GM19455 (cell line): ENCODE measurements at regions not wholly inside any gene's neighbourhood (a gene's known extent, or its start where the extent isn't known, plus 50 kb on each side); places are given as distances from the start of the nearest gene placed in this dataset.
"Not testable (repeated sequence)": the region's sequence is repeated elsewhere in the genome, so short reads cannot be mapped to it uniquely, and the experiment has no call there.

Experiments used
- ATAC-seq: cut with Tn5 transposase; IDR thresholded peaks from one replicate; pipeline ENCODE4 v1.9.1; 2021; ENCODE audit not compliant: unreplicated experiment

DNA sequence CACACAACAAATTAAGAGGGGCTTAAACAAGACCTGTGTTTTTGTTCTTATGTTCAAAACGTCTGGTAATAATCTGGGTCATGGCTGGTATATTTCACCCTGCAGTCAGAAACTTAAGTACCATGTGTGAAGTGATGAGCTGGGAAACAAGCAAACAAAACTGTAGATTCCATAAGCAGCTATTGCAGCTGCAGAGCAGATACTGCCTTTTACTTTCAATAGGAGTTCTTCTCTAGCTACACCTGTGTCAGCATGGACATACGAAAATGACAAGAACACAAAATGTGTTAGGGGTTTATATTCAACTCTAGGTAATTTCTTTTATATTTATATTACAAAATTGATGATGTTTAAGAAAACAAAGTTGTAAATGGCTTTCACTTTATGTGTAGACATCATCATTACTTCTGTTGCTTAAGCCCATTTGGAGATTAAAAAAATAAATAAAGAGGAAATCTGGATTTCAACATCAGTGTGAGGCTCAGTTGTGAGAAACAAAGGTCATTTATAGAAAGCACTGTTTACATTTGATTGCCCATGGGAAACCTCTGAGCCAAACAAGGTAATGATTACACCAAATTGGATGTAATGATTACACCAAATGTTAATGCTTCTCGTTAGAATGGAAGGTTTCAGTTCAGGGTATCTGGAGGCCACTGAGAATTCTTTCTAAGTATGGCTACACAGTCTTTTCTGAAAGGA lies 451.0 kb upstream of the SLC10A2 start:
- peak; percentile 66 for ATAC-seq

DNA sequence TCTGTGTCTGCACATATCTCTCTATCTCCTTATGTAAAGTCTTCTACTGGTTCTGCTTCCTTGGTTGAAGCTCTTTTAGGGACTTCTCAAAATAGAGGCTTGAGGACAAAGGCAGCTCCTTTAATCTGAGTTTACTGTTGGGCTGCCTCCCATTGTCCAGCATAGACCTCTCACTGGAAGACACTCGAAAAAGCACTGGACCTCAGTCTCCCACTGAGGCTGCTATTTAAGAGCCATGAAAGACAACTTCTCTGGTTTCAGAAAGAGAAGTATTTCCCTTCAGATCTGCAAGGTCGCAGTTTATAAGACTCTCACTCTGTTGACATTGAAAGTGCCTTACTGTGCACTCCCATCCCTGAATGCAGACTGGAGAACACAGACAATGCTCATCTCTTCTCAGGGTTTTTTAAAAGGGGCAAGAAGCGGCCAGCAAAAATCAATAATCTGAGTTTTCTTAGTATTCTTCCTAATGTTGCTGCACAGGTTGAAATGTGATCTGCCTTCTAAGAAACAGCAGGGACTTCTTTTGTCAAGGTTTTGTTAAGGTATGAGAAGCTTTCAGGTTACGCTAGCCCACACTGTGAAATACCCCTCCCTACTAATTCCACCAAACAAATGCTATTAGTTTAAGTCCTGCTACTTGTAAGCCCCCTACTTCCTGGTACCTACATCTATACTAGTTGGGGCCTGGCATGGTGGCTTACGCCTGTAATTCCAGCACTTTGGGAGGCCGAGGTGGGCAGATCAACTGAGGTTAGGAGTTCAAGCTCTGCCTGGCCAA lies 450.0 kb upstream of the SLC10A2 start:
- ATAC-seq = no peak

DNA sequence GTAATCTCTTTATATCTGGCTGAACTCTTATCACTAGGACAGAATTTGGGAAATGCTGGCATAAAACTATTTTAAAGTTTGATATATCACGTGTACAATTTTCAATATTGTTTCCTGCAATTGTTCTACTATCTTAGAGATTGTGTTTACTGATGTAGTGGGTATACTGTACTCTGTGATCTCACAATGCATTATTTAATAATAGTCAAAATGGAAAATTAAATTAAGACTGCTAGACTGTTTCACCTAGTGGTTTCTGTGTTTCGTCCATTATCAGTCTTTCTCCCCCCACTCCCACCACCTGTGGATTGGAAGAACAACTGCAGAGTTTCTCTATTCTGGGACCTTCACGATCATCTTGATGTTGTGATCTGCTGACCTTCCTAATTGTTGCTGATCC lies 449.2 kb upstream of the SLC10A2 start:
- ATAC-seq = no peak

DNA sequence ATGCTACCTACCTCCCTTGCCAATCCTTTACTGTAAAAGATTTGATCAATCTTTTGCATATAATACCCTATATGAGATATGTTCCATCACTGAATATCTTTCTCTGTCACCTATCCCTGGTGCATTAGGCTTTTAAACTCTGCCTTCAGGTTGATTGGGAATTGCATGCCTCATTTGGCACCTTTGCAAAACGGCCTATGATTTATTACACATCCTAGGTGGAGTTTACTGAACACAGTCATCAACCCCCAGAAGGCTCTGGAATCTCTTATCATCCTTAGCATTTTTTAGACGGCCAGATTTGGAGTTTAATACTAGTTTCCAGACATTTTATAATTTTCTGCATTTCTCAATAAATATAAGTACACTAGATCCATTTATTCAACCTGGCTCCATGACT lies 448.4 kb upstream of the SLC10A2 start:
- no peak for ATAC-seq

DNA sequence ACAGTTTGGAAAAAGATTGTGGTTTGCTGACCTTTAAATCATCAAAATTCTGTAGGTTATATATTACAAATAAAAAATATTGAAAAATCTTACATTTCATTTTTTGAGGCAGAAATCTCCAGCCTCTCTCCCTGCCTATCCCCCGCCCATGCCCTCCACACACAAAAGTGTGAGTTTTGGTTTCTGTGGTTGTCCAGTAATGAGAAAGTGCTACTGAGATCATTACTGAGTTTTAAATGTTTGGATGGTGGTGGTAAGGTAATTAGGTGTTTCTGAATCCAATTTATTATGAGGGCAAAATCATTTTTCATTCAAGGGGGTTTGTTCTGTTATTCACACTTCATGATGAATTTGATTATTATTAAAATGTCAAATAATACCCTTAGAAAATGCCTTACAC lies 448.0 kb upstream of the SLC10A2 start:
- no peak for ATAC-seq

DNA sequence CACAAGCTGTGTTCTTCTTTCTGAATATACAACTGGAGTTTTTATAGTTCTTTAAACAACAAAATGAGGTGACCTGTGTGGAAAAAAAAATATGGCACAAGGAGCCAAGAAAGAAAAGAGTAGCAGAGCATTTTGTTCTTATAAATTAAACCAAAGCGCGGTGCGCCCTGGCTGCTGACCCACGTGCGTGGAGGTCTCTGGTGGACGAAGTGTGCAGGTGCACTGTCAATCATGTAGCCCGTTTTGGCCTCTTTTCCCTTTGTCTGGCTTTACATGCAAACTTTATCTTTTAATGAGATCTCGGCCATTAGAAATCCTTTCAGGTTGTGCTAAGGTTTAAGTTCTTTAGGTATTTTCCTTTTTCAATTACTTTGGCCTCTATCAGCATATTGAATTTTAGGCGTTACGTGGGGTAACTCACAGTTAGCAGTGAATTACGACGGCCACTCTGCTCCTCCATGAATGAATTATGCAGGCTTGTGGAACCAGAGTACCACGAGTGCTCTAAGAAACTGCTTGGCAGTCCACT lies 443.9 kb upstream of the SLC10A2 start:
- no peak for ATAC-seq

DNA sequence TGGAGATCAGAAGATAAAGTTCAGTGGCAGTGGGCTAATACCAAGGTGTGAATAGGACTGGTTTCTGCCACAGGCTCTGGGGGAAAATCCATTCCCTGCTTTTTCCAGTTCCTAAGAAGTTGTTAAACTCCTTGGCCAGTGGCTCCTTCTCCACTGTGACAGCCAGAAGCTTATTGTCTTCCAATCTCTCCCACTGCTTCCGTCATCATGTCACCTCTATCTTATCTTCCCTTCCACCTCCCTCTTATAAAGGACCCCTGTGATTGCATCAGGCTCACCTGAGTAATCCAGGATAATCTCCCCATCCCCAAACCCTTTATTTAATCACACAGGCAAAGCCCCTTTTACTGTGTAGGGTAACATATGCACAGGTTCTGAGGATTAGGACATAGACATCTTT lies 431.2 kb upstream of the SLC10A2 start:
- no peak for ATAC-seq

DNA sequence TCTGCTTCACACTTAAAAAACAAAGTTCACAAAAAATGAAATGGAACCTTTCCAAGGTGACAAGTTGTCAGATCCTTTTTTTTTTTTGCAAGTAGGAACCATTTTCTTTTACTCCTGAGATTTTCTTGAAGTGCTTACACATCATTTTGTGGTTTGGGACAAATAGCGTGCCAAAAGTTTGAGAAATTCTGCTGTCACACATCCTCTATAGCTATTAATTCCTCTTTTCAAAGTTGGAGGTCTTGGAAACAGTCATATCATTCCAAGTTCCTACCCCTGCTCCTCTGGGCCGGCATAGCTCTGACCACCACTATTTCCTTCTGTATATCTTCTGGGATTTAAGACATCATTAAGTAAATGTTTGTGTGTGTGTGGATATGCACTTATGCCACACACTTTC lies 421.6 kb upstream of the SLC10A2 start:
- no peak for ATAC-seq

DNA sequence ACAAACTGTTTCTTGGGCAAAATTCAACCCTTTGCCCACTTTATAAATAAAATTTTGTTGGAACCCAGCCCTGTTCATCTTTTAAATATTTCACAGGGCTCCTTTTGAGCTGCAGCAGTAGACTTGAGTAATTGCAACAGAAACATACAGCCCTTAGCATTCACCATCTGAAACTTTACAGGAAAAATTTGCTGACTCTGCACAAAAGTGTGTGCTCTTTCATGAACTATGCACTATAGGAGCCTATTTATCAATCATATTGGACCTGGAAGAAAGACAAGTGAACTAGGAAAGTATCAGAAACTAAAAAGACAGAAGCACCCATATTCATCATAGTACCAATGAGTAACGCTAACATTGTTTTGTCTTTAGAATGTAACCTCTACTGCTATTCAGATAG lies 406.9 kb upstream of the SLC10A2 start:
- ATAC-seq = no peak

DNA sequence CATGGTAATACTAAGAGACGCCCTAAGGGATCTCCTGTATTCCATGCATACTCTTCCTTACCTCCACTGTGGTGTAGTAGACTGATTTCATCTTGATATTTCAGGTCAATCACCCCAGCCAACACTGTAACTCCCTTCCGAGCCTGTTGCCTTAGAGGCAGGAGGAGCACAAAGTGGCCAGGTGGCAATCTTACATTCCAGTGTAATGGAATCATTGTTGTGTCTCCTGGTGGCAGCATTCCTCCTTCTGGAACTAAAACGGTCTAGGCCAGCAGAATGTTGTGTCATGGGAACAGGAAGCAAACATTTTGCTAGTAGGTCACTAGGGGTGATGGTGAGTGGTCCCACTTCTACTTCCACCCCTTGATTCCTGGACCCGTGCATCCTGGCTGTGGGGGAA lies 405.7 kb upstream of the SLC10A2 start:
- no peak for ATAC-seq

DNA sequence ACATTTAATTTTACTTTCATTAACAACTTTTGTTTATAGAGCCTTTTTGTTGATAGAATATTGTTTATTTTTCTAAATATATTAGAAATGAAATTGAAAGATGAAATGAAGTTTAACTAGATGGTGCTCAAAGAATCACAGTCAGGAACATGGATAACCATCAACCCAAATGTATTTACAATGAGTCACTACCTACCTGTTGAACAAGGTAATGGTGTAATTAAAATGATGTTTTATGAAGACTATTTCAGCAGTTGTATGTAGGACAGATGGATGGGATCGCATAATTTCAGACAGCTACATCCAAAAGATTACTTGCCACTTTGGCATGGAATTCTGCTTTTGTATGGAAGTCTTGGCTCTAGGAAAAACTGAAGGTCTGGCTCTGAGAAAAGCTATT lies 403.6 kb upstream of the SLC10A2 start:
- ATAC-seq = no peak

DNA sequence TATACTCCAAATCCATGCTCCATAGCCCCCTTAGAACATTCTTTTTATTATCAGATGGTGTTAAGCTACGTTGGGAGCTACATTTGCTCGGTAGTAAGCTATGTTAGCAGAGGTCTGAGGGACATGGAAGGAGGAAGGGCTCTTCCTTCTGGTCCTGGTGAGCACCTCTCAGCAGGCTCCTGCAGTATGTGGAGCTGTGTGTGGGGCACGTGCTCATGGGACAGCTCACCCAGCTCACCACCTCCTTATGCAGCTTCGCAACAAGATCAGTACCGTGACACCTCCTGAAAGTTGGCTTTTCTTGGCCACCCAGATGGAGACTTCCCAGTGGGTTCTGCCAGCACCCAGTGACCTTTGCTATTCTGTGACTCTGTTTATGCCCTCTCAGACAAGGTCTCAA lies 400.5 kb upstream of the SLC10A2 start:
- no peak for ATAC-seq

DNA sequence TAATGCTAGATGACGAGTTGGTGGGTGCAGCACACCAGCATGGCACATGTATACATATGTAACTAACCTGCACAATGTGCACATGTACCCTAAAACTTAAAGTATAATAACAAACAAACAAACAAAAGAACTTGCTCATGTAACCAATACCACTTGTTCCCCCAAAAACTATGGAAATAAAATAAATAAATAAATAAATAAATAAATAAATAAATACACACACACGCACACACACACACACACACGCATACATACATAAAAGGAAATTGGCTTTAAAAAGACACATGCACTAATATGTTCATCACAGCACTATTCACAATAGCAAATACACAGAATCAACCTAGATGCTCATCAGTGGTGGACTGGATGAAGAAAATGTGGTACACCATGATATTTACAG lies 394.0 kb upstream of the SLC10A2 start:
- not testable (repeated sequence) for ATAC-seq

DNA sequence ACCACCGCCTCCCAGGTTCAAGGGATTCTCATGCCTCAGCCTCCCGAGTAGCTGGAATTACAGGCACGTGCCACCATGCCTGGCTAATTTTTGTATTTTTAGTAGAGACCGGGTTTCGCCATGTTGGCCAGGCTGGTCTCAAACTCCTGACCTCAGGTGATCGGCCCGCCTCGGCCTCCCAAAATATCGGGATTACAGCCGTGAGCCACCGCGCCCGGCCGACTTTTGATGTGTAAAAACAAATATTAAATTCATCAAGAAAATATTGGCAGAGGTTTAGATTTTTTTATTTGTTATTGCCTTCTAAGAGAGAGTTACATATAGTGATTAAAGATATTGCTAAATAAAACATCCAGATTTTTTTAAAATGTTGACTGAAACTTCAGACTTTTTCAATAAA lies 390.8 kb upstream of the SLC10A2 start:
- ATAC-seq = not testable (repeated sequence)

DNA sequence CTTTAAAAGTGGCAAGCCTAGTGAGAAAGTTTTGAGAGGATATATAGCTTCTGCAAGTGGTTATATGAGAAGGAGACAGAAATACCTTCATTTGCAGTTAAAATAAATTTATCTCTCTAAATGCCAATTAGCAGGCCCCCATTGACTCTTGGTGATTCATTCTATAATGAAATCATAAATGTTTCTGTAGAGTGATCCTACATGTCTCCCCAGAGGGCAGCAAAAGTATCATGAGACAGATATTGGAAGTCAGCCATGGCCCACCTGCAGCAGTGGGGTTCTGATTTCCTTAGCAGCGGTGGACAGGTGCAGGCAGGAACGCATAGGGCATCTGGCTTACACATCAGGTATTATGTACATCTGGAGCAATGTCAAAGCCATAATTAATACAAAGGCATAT lies 385.4 kb upstream of the SLC10A2 start:
- ATAC-seq = no peak

DNA sequence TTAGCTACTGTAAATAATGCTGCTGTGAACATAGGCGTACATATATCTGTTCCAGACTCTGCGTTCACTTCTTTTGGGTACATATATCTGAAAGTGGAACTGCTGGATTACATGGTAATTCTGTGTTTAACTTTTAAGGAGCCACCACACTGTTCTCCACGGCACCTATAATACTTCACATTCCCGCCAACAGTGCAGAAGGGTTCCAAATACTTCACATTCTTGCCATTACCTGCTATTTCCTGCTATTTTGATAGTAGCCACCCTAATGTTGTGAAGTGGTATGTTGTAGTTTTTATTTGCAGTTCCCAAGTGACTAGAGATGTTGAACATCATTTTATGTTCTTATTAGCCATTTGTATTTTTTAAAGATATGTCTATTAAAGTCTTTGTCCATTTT lies 377.4 kb upstream of the SLC10A2 start:
- no peak for ATAC-seq

DNA sequence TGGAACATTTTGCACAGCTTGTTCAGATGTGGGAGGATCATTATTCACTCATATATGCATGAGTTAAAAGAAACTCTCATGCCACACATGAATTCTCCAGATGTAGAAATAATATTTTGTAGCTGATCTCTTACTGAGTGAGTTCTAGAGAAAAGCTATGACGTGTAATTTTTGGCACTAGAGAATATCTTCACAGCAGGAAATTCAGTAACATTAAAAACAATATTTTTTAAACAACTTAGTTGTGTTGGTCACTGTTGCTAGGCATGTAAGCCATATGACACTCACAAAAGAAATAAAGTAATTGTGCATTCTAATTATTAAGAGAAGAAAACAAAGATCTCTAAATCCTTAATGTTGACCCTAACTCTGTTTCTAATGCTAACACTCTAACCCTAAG lies 371.4 kb upstream of the SLC10A2 start:
- ATAC-seq = no peak

DNA sequence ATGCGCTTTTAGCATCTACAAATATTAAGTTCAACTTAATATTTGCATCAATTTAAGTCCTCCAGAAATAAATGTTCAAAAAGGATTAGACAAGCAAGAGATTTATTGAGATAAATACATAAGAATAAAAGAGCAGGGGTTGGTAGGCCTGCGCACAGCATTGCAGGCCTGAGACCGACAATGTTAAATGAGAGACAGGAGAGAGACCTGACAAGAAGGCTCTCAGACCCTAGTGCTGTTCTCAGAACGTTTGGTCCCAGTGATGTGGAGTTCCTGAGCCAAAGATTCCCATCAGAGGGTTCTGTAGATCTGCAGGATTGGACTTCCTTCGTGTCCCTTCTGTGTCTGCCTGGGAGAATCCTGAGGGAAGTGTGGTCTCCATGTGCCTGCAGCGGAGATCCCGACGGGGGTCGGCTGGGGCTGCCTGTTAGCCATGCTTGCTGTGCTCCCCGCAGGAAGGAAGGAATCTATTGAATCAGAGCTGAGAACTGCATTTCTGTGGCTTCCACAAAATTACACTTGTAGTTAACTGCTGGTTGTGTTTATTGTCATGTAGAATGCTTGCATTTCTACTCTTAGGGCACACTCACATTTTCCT lies 369.9 kb upstream of the SLC10A2 start:
- ATAC-seq = no peak

DNA sequence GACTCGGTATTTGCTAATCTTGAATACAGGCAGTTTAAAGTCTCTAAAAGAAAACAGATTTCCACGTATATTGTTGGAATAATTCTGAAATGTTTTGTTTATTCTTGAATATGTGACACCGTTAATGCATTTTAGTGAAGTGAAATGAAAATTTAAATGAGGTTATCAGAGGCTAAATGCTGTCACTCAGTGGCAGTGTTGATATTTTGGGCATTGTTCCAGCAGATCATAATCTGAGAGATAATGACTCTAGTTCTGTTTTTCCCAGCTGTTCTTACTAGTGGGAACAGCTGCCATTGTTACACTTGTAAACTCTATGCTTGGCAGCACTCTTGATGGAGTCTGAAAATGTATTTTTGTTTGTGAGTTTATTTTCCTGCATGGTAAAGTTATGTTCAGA lies 365.6 kb upstream of the SLC10A2 start:
- ATAC-seq = no peak

DNA sequence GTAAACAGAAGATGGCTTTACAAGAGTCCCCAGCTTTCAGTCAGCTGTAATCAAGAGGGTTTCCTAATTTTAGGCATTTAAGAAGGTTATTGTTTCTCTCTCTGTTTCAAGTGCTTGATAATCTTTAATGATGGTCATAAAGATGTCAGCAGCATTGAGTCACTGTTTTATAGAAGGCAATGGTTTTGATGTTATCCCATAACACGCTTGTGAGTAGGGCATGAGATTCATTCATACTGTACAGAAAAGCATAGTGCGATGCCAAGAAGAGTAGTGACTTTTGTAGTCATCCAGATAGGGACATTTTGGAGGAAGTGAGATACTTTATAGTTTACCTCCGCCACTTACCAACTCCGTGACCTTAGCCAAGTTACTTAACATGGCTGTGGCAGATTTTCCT lies 364.2 kb upstream of the SLC10A2 start:
- ATAC-seq = no peak

DNA sequence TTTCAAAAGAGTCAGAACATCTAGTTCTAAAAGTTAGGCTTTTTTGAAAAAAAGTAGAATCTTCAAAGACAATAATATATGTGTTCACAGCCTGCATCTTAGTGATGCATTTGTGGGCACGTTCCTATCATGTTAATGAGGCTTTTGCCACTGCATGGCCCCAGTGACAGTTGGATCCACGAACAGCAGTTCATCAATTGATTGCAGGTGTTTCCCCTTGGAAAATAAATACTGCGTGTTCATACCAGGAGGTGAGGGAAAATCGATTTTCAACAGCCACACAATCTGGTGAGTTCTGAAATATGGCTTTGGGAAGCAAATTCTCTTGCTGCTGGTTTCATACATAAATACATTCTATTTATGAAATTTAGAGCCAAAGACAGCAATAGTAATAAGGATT lies 343.8 kb upstream of the SLC10A2 start:
- ATAC-seq = no peak

DNA sequence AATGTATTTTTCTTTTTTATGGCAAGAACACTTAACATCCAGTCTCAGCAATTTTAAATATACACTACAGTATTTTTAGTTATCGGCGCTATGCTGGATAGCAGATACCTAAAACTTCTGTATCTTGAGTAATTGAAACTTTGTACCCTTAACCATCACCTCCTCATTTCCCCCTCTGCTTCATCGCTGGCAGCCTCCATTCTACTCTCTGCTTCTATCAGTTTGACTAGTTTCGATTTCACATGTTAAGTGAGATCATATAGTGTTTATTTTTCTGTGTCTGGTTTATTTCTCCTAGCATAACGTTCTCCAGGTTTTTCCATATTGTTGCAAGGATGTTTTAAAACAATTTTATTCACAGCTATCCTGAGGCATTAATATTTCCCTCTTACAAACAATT lies 340.8 kb upstream of the SLC10A2 start:
- ATAC-seq = no peak
